ENCODE measurements at regions not wholly inside any gene's neighbourhood (a gene's known extent, or its start where the extent isn't known, plus 50 kb on each side); places are given as distances from the start of the nearest gene placed in this dataset.

DNA sequence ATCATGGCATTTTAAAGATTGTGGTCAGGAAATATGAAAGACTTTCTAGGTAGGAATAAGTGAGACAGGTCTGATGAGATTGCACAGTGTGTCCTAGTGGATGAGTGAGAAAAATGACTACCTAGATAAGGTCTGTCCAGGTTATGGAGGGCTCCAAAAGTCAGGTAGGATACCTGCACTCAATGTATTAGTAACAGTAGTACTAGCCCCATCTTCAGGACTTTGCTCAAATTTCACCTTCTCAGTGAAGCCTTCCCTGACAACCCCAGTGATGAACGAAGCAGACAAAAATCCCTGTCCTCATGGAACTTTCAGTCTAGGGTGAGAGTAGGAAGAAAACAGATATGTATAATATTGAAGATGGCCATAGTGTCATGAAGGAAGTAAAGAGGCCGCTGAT, 85.7 kb downstream of the ZIC3 start:
- no peak for TF ChIP-seq CTCF (IDR thresholded peaks at IDR 0.05; ENCODE audit: low read depth, low read length)
- TF ChIP-seq EZH2phosphoT487 (IDR thresholded peaks at IDR 0.05; ENCODE audit: low read depth): no peak
